ENCODE measurements at regions not wholly inside any gene's neighbourhood (a gene's known extent, or its start where the extent isn't known, plus 50 kb on each side); places are given as distances from the start of the nearest gene placed in this dataset.

- Mint-ChIP-seq H3K9me3 (ENCODE audit: unreplicated experiment) (peaks cover 5% of the 10 kb centered on the region), H3K4me1 (ENCODE audit: low read depth, unreplicated experiment) (peaks cover 7% of the 10 kb centered on the region), H3K36me3 (ENCODE audit: unreplicated experiment) (peaks cover 6% of the 10 kb centered on the region), H3K27me3 (ENCODE audit: unreplicated experiment) (peaks cover 3% of the 10 kb centered on the region), H3K27ac (ENCODE audit: unreplicated experiment) (no peak overlapping the region), H3K4me3 (ENCODE audit: unreplicated experiment) (no peak overlapping the region)
- no peak for DNase-seq
- TF ChIP-seq CTCF (IDR thresholded peaks at IDR 0.05; ENCODE audit: partially characterized antibody, unreplicated experiment) = no peak
Measured at GRCh38 chr10:10617686-10618085, 400.0 kb upstream of the CELF2 start.

GRCh38 chr10:10618139-10618538 is 399.5 kb upstream of the CELF2 start:
- H3K4me3 Mint-ChIP-seq (ENCODE audit: unreplicated experiment) = no peak overlapping the region
- DNase-seq = no peak
- peaks cover 6% of the 10 kb centered on the region for H3K36me3 Mint-ChIP-seq (ENCODE audit: unreplicated experiment)
- H3K27ac Mint-ChIP-seq (ENCODE audit: unreplicated experiment) = no peak overlapping the region
- peaks cover 3% of the 10 kb centered on the region for H3K27me3 Mint-ChIP-seq (ENCODE audit: unreplicated experiment)
- H3K9me3 Mint-ChIP-seq (ENCODE audit: unreplicated experiment) = peaks cover 5% of the 10 kb centered on the region
- H3K4me1 Mint-ChIP-seq (ENCODE audit: low read depth, unreplicated experiment) = peaks cover 9% of the 10 kb centered on the region
- TF ChIP-seq CTCF (IDR thresholded peaks at IDR 0.05; ENCODE audit: partially characterized antibody, unreplicated experiment) = no peak

- no peaks in the 10 kb centered on the region for H3K9me3 Mint-ChIP-seq (ENCODE audit: unreplicated experiment)
- peaks cover 3% of the 10 kb centered on the region for H3K27me3 Mint-ChIP-seq (ENCODE audit: unreplicated experiment)
- no peak for DNase-seq
- H3K36me3 Mint-ChIP-seq (ENCODE audit: unreplicated experiment) = no peaks in the 10 kb centered on the region
- peak overlapping the region; percentile 41 for H3K27ac Mint-ChIP-seq (ENCODE audit: unreplicated experiment)
- no peak overlapping the region for H3K4me3 Mint-ChIP-seq (ENCODE audit: unreplicated experiment)
- no peak for TF ChIP-seq CTCF (IDR thresholded peaks at IDR 0.05; ENCODE audit: partially characterized antibody, unreplicated experiment)
- H3K4me1 Mint-ChIP-seq (ENCODE audit: low read depth, unreplicated experiment) = peaks cover 33% of the 10 kb centered on the region
Measured at GRCh38 chr10:10623958-10624566, 393.6 kb upstream of the CELF2 start.

- no peaks in the 10 kb centered on the region for H3K9me3 Mint-ChIP-seq (ENCODE audit: unreplicated experiment)
- TF ChIP-seq CTCF (IDR thresholded peaks at IDR 0.05; ENCODE audit: partially characterized antibody, unreplicated experiment) = no peak
- DNase-seq = no peak
- peak overlapping the region; percentile 41 for H3K27ac Mint-ChIP-seq (ENCODE audit: unreplicated experiment)
- peaks cover 3% of the 10 kb centered on the region for H3K27me3 Mint-ChIP-seq (ENCODE audit: unreplicated experiment)
- no peak overlapping the region for H3K4me3 Mint-ChIP-seq (ENCODE audit: unreplicated experiment)
- H3K4me1 Mint-ChIP-seq (ENCODE audit: low read depth, unreplicated experiment) = peaks cover 33% of the 10 kb centered on the region
- no peaks in the 10 kb centered on the region for H3K36me3 Mint-ChIP-seq (ENCODE audit: unreplicated experiment)
Measured at GRCh38 chr10:10624567-10624962, 393.1 kb upstream of the CELF2 start.

- TF ChIP-seq CTCF (IDR thresholded peaks at IDR 0.05; ENCODE audit: partially characterized antibody, unreplicated experiment) = no peak
- Mint-ChIP-seq H3K9me3 (ENCODE audit: unreplicated experiment) (no peaks in the 10 kb centered on the region), H3K4me1 (ENCODE audit: low read depth, unreplicated experiment) (peaks cover 40% of the 10 kb centered on the region), H3K36me3 (ENCODE audit: unreplicated experiment) (no peaks in the 10 kb centered on the region), H3K27ac (ENCODE audit: unreplicated experiment) (peak overlapping the region; percentile 41), H3K27me3 (ENCODE audit: unreplicated experiment) (peaks cover 3% of the 10 kb centered on the region), H3K4me3 (ENCODE audit: unreplicated experiment) (no peak overlapping the region)
- no peak for DNase-seq
Measured at GRCh38 chr10:10625491-10625890, 392.2 kb upstream of the CELF2 start.
